OCI-LY1 (cell line): ENCODE measurements at regions not wholly inside any gene's neighbourhood (a gene's known extent, or its start where the extent isn't known, plus 50 kb on each side); places are given as distances from the start of the nearest gene placed in this dataset.
"Not testable (repeated sequence)": the region's sequence is repeated elsewhere in the genome, so short reads cannot be mapped to it uniquely, and the experiment has no call there.

Experiments used
- CTCF ChIP-seq: fragments of 200-600 bp; sonication (generic), shearing (Covaris generic); IDR thresholded peaks from 2 replicates; pipeline ENCODE4 v1.5.1; 2017; ENCODE audit warnings: mild to moderate bottlenecking, antibody characterized with exemption, low read length, moderate library complexity, mixed read lengths
- EZH2 ChIP-seq: fragments of 200-600 bp; sonication (generic), shearing (Covaris generic); IDR thresholded peaks from 2 replicates; pipeline ENCODE4 v1.8.0; 2017; ENCODE audit warnings: borderline replicate concordance, mixed run types, mild to moderate bottlenecking, antibody characterized with exemption, low read length, moderate library complexity, mixed read lengths

- TF ChIP-seq CTCF, EZH2: not testable (repeated sequence)
These were observed 684.9 kb downstream of the CDY1 start for GRCh38 chrY:26306630-26307385.
